ENCODE measurements at regions not wholly inside any gene's neighbourhood (a gene's known extent, or its start where the extent isn't known, plus 50 kb on each side); places are given as distances from the start of the nearest gene placed in this dataset.
A peak's percentile ranks its signal among the peaks of the same experiment; 100 is the strongest.
"Not testable (repeated sequence)": the region's sequence is repeated elsewhere in the genome, so short reads cannot be mapped to it uniquely, and the experiment has no call there.

DNA sequence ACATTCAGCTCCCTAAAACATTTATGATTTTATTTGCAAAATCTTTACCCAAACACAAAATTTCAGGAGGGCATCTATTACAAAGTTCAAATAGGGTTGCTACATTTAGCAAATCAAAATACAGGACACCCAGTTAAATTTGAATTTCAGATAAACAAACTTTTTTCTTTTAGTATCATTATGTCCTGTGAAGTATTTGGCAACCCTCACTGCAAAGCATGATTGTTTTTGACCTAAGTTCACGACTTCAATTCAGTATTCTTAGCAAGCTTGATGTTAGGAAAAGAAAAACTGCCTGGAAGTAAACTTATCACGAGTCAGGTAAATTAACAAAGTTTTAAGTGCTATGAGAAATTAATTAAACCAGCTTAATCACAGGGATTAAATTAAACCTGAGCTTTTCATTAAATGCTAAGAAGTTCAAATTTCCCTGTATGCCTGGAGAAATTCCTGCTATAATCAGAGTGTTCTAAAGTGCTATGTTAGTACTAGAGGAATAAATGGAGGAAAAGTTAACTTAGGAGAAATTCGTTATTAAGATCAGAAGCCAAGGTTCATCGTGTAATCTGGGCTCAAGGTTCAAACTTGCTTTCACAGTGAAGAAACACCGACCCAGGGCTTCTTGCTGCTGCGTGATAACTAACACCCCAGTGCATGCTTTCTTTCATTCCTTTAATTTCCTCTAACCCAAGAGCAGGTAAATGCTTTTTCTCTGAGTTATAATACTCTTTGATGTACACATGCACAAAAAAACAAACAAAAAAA lies 298.1 kb downstream of the FOXO1 start:
- H3K4me3 Mint-ChIP-seq = no peak overlapping the region
- POLR2A ChIA-PET = no interaction called here
- peaks cover 4% of the 10 kb centered on the region for H3K9me3 Mint-ChIP-seq
- peaks cover 8% of the 10 kb centered on the region for H3K36me3 Mint-ChIP-seq (ENCODE audit: low read depth)
- DNase-seq = no peak
- no peak overlapping the region for H3K27ac Mint-ChIP-seq
- peaks cover 38% of the 10 kb centered on the region for H3K4me1 Mint-ChIP-seq
- CTCF ChIA-PET = interaction anchor here (1.2 kb wide), 1 partner anchor 11 kb away, joined by 3 read pairs; no protein-coding TSS in a partner anchor
- H3K27me3 Mint-ChIP-seq = no peaks in the 10 kb centered on the region

DNA sequence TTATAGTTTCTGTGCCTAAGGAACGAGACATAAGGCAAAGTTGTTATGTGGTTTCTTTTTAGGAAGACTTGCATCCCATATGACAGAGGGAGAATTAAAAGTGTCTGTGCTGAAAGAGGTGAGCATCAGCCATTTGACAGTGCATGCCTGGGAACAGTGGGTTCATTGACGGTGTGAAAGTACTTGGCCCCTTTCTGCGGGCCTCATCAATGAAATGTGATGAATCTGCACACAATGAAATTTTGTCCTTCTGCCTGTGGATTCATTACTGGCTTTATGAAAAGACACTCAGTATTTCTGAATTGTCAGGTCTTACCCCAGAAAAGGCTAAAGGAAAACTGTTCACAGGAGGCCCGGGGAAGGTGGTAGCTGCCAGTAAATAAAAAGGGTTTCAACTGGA lies 295.8 kb downstream of the FOXO1 start:
- Mint-ChIP-seq H3K9me3 (peaks cover 15% of the 10 kb centered on the region), H3K36me3 (ENCODE audit: low read depth) (peaks cover 17% of the 10 kb centered on the region), H3K4me3 (peak overlapping the region; percentile 2), H3K27me3 (no peaks in the 10 kb centered on the region), H3K4me1 (peaks cover 48% of the 10 kb centered on the region), H3K27ac (peak overlapping the region; percentile 77)
- DNase-seq = no peak
- ChIA-PET CTCF (interaction anchor here (1.0 to 1.1 kb wide), 2 partner anchors 10 to 27 kb away, joined by 3 read pairs; no protein-coding TSS in a partner anchor), POLR2A (no interaction called here)

DNA sequence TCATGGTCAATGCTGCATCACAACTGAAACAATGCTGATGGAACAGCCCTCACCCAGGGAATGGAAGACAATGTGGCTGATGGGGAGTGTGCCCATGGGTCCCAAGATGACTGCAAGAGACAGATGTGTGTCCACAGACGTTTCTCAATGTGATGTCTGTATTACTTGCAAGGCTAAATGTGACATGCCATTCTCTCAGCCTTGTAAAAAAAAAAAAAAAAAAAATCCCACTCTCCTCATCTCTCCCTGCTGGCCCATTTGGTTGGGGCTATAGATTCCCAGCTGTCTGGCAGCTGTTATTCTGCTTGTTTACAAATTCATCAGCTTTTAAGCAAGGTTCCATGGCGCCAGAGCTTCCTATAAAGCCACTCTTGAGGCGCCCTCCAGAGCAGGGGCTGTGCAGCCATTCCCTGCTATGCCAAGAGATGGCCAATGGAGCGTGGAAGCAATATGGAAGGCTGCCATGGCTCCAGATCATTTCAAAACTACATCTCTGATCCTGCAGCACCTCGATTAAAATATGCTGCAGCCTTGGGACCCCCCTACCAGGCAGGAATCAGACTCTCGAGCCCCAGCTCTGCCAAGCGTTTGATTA lies 294.8 kb downstream of the FOXO1 start:
- DNase-seq = no peak
- peak overlapping the region; percentile 2 for H3K4me3 Mint-ChIP-seq
- H3K36me3 Mint-ChIP-seq (ENCODE audit: low read depth) = peaks cover 17% of the 10 kb centered on the region
- ChIA-PET CTCF (interaction anchor here (0.6 to 1.5 kb wide), 5 partner anchors 9 to 700 kb away, joined by 3 to 4 read pairs (median 3); no protein-coding TSS in a partner anchor), POLR2A (no interaction called here)
- H3K4me1 Mint-ChIP-seq = peaks cover 48% of the 10 kb centered on the region
- peaks cover 15% of the 10 kb centered on the region for H3K9me3 Mint-ChIP-seq
- no peaks in the 10 kb centered on the region for H3K27me3 Mint-ChIP-seq
- H3K27ac Mint-ChIP-seq = peak overlapping the region; percentile 77

DNA sequence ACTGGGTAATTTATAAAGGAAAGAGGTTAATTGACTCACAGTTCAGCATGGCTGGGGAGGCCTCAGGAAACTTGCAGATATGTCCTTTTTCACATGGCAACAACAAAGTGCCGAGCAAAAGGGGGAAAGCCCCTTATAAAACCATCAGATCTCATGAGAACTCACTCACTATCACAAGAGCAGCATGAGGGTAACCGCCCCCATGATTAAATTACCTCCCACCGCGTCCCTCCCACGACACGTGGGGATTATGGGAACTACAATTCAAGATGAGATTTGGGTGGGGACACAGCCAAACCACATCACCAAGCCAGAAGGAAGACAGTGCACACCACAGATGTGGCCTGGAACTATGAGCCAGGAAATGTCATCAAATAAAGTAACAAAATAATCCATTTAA lies 292.8 kb downstream of the FOXO1 start:
- peaks cover 15% of the 10 kb centered on the region for H3K9me3 Mint-ChIP-seq
- CTCF ChIA-PET, POLR2A ChIA-PET, H3K4me3 Mint-ChIP-seq, H3K27me3 Mint-ChIP-seq: not testable (repeated sequence)
- DNase-seq = peak; percentile 26
- H3K36me3 Mint-ChIP-seq (ENCODE audit: low read depth) = peaks cover 17% of the 10 kb centered on the region
- H3K4me1 Mint-ChIP-seq = peaks cover 48% of the 10 kb centered on the region
- H3K27ac Mint-ChIP-seq = peak overlapping the region; percentile 72

GRCh38 chr13:40375489-40376171 lies 290.8 kb downstream of the FOXO1 start:
- Mint-ChIP-seq H3K27me3 (peaks cover 1% of the 10 kb centered on the region), H3K4me3 (no peak overlapping the region), H3K27ac (no peak overlapping the region), H3K36me3 (ENCODE audit: low read depth) (peaks cover 17% of the 10 kb centered on the region), H3K4me1 (peaks cover 40% of the 10 kb centered on the region), H3K9me3 (peaks cover 17% of the 10 kb centered on the region)
- POLR2A ChIA-PET = interaction anchor here (0.6 kb wide), 1 partner anchor 226 kb away, joined by 3 read pairs; no protein-coding TSS in a partner anchor
- CTCF ChIA-PET = interaction anchor here (0.6 to 1.6 kb wide), 4 partner anchors 26 to 54 kb away, joined by 3 to 4 read pairs (median 4); no protein-coding TSS in a partner anchor
- DNase-seq = no peak

DNA sequence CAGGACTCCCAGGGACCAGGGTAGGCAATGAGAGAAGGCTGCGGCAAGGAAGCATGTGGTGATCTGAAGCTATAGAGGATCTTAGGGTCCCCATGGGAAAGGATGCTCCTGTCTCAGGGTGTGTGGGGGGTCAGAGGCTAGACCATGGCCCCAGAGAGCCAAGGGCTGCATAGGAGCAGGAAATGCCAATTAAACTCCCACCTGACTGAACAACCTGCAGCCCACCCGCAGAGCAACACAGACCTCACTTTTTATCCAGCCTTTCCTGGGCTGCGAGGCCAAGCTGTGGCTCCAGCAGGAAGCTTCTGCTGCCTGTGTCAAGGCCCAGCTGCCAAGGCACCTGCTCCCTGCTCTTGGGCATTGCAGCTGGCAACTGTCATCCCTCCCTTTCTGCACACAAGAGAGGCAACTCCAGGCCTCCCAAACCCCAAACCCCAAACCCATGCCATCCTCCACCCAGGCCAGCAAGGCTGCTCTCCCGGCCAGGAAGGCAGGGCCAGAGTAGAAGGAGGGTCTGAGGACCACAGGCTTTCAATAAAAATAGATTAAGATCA lies 290.1 kb downstream of the FOXO1 start:
- POLR2A ChIA-PET = no interaction called here
- peaks cover 33% of the 10 kb centered on the region for H3K4me1 Mint-ChIP-seq
- no peak for DNase-seq
- H3K9me3 Mint-ChIP-seq = peaks cover 17% of the 10 kb centered on the region
- peaks cover 1% of the 10 kb centered on the region for H3K27me3 Mint-ChIP-seq
- H3K27ac Mint-ChIP-seq = no peak overlapping the region
- CTCF ChIA-PET = interaction anchor here (0.9 to 1.6 kb wide), 2 partner anchors 27 to 47 kb away, joined by 3 to 4 read pairs; no protein-coding TSS in a partner anchor
- H3K4me3 Mint-ChIP-seq = no peak overlapping the region
- H3K36me3 Mint-ChIP-seq (ENCODE audit: low read depth) = peaks cover 17% of the 10 kb centered on the region

- Mint-ChIP-seq H3K36me3 (ENCODE audit: low read depth) (peaks cover 16% of the 10 kb centered on the region), H3K9me3 (peaks cover 17% of the 10 kb centered on the region), H3K27ac (no peak overlapping the region), H3K4me1 (peaks cover 30% of the 10 kb centered on the region), H3K27me3 (peaks cover 1% of the 10 kb centered on the region), H3K4me3 (no peak overlapping the region)
- ChIA-PET POLR2A (no interaction called here), CTCF (no interaction called here)
- DNase-seq = no peak
Observed at GRCh38 chr13:40376867-40377535, 289.4 kb downstream of the FOXO1 start.

GRCh38 chr13:40377783-40378182 lies 288.7 kb downstream of the FOXO1 start:
- CTCF ChIA-PET = interaction anchor here (0.5 to 0.6 kb wide), 2 partner anchors 9 to 84 kb away, joined by 3 read pairs; no protein-coding TSS in a partner anchor
- DNase-seq = no peak

DNA sequence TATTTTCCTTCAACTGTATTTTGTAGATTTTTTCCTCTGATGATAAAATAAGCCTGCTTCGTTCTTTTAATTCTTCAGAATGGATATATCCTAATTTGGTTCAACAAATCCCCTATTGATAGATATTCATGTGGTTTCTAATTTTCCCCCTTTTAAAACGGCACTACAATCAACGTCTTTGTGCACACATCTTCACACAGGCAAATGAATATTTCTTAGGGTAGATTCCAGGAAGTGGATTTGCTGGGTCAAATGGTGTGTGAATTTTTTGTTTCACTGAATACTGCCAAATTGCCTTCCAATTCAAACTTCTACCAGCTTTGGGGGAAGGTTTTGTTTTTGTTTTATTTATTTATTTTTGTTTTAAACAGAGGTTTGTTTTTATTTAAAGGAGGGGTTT lies 287.2 kb downstream of the FOXO1 start:
- Mint-ChIP-seq H3K27me3 (peaks cover 1% of the 10 kb centered on the region), H3K27ac (no peak overlapping the region), H3K36me3 (ENCODE audit: low read depth) (no peaks in the 10 kb centered on the region), H3K4me3 (no peak overlapping the region), H3K9me3 (peaks cover 5% of the 10 kb centered on the region), H3K4me1 (peaks cover 14% of the 10 kb centered on the region)
- DNase-seq = no peak
- CTCF ChIA-PET = interaction anchor here (1.4 kb wide), 1 partner anchor 11 kb away, joined by 3 read pairs; no protein-coding TSS in a partner anchor
- POLR2A ChIA-PET = no interaction called here

More at GRCh38 chr13:40377783-40378182, 288.7 kb downstream of the FOXO1 start:
- POLR2A ChIA-PET = no interaction called here
- Mint-ChIP-seq H3K9me3 (peaks cover 17% of the 10 kb centered on the region), H3K27me3 (peaks cover 1% of the 10 kb centered on the region), H3K27ac (no peak overlapping the region), H3K4me1 (peaks cover 23% of the 10 kb centered on the region), H3K36me3 (ENCODE audit: low read depth) (peaks cover 14% of the 10 kb centered on the region), H3K4me3 (no peak overlapping the region)

DNA sequence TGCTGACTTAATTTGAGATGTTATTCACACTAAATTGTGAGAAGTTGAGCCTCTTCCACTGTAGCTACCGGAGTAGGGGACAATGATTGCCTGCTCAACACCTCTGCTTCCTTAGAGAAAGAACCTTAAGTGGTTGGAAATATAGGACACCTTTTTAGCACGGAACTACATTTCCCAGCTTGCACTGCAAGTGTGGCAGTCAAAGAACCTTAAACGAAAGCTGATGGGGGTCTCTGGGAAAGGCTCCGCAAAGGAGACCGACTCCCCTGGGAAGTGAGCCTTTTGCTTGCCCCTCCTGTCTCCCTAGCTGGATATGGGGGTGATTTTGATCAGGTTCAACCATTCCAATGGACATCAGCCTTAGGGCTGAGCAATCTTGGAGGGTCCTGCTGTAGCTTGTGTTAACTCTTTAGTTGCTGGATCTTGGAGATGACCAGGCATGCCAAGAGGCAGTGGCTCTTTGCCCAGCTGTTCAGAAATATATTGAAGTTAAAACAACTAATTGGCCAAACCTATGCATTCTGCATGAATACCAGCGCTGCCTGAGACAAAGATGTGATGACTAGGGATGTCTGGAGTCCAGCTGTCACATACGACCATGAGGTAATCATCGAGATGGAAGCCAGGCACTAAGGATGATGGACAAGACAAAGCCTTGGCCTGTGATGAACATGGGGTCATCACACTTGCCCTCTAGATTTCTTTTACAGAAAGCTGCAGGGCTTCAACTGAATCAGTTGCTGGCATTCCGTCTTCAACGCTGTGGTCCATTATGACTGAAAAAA lies 286.5 kb downstream of the FOXO1 start:
- no peak overlapping the region for H3K4me3 Mint-ChIP-seq
- no peak overlapping the region for H3K27ac Mint-ChIP-seq
- peaks cover 16% of the 10 kb centered on the region for H3K4me1 Mint-ChIP-seq
- no peaks in the 10 kb centered on the region for H3K36me3 Mint-ChIP-seq (ENCODE audit: low read depth)
- DNase-seq = no peak
- ChIA-PET CTCF (interaction anchor here (1.2 to 1.6 kb wide), 3 partner anchors 9 to 40 kb away, joined by 3 read pairs; no protein-coding TSS in a partner anchor), POLR2A (no interaction called here)
- H3K27me3 Mint-ChIP-seq = peaks cover 1% of the 10 kb centered on the region
- peaks cover 2% of the 10 kb centered on the region for H3K9me3 Mint-ChIP-seq

DNA sequence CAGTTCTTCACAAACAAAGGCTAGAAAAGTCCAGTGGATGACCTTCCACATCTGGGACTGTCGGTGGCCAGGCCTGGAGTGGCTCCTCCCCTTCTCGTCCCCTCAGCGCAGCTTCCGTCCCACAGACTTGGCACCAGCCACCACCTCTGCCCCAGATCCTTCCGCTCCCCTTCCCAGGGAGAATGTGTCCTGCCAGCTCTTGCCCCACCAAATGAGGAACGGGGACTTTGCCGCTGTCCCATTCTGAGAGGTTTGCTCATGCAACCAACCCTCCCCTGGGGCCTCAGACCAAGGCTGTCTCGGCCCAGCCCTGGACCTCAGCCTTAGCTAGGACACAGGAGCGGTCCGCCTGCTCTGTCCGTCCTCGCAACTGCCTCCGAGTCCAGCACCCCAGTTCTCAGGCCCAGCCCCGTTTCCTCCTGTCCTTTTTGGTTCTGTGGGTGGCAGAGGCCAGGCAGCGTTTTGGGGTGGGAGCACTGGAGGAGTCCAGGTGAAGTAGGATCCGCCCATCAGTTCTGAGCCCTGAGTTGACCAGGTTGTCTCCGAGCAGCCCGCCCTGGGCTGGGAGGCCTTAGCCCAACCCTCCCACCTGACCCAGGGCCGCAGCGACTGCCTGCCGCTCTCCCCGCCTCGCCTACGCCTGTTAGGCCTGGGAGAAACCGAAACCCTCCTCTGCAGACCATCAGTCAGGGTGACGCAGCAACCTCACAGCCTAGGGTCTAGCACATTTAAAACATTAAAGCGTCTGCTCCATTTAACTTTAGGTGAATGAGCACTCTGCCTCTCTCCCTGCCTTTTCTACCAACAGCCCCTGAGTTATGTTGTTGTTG lies 284.3 kb downstream of the FOXO1 start:
- Mint-ChIP-seq H3K27me3 (peaks cover 1% of the 10 kb centered on the region), H3K4me3 (no peak overlapping the region), H3K27ac (no peak overlapping the region), H3K4me1 (peaks cover 31% of the 10 kb centered on the region), H3K36me3 (ENCODE audit: low read depth) (peaks cover 5% of the 10 kb centered on the region), H3K9me3 (peaks cover 7% of the 10 kb centered on the region)
- ChIA-PET POLR2A (no interaction called here), CTCF (interaction anchor here (1.1 kb wide), 1 partner anchor 33 kb away, joined by 3 read pairs; no protein-coding TSS in a partner anchor)
- no peak for DNase-seq
